ENCODE measurements at regions not wholly inside any gene's neighbourhood (a gene's known extent, or its start where the extent isn't known, plus 50 kb on each side); places are given as distances from the start of the nearest gene placed in this dataset.

DNA sequence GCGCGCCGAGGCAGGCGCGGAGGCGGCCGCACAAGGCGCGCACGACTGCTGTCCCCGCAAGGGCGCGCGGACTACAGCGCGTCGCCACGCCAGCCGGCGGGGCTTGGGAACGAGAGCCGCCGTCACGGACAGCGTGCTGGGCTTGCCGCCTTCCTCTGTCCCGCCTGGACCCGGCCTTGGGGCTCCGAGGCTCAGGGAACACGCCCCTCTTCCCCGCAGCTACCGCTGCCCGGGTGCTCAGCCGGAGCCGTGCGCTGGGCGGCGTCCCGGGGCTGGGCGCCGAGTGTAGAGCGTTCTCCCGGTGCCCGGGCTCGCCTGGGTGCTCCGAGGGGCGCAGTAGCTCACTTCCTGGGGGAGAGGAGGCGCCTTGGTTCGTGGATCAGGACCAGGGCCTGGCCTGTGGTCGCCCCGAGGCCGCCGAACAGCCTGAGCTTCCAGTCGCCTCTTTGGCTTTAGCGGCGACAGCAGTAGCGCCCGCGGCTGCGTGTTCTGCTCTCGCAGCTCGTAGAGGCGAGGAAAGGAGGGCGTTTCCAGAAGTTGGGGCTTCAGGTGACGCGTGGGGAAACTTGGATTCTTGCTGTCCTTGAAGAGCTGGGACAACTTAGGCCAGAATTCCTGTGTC lies 226.7 kb upstream of the C2CD4B start:
- TF ChIP-seq, protein P1, sequence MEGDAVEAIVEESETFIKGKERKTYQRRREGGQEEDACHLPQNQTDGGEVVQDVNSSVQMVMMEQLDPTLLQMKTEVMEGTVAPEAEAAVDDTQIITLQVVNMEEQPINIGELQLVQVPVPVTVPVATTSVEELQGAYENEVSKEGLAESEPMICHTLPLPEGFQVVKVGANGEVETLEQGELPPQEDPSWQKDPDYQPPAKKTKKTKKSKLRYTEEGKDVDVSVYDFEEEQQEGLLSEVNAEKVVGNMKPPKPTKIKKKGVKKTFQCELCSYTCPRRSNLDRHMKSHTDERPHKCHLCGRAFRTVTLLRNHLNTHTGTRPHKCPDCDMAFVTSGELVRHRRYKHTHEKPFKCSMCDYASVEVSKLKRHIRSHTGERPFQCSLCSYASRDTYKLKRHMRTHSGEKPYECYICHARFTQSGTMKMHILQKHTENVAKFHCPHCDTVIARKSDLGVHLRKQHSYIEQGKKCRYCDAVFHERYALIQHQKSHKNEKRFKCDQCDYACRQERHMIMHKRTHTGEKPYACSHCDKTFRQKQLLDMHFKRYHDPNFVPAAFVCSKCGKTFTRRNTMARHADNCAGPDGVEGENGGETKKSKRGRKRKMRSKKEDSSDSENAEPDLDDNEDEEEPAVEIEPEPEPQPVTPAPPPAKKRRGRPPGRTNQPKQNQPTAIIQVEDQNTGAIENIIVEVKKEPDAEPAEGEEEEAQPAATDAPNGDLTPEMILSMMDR (optimal IDR thresholded peaks at IDR 0.05 in 1 of 3, IDR thresholded peaks at IDR 0.05 in 1 of 3, conservative IDR thresholded peaks at IDR 0.05 in 1 of 3; ENCODE audit: extremely low read depth in 1 of 3, insufficient read depth in 2 of 3, low read length in 3 of 3) = peak; percentile 18 to 67 (median 49)
- TF ChIP-seq EZH2 (IDR thresholded peaks at IDR 0.05; ENCODE audit: low read length) = no peak

Measured in keratinocyte (primary cell).